Smooth muscle cell (in vitro differentiated cells): ENCODE measurements at regions not wholly inside any gene's neighbourhood (a gene's known extent, or its start where the extent isn't known, plus 50 kb on each side); places are given as distances from the start of the nearest gene placed in this dataset.

ENCODE experiments used
- DNase-seq: peaks from one replicate; lab custom pipeline; 2025; ENCODE audit not compliant: unreplicated experiment; lab: John Stamatoyannopoulos, UW
- H2AFZ ChIP-seq: fragments of 200-600 bp; sonication (generic); 2 replicates; pipeline ENCODE4 v1.6.0; 2016; ENCODE audit warnings: antibody characterized with exemption, low read depth, mild to moderate bottlenecking
- H3F3A ChIP-seq: fragments of 200-600 bp; sonication (generic); 2 replicates; pipeline ENCODE4 v1.6.0; 2017; ENCODE audit warnings: antibody characterized with exemption, low read depth
- H3K27ac ChIP-seq: fragments of 200-600 bp; sonication (generic); 2 replicates; pipeline ENCODE4 v1.5.1; 2016; ENCODE audit warnings: low read depth, mild to moderate bottlenecking
- H3K27me3 ChIP-seq: fragments of 200-600 bp; sonication (generic); 2 replicates; pipeline ENCODE4 v1.6.1; 2016; ENCODE audit warnings: low read depth, mild to moderate bottlenecking
- H3K36me3 ChIP-seq: fragments of 200-600 bp; sonication (generic); 2 replicates; pipeline ENCODE4 v1.5.1; 2016; ENCODE audit warnings: low read depth
- H3K4me1 ChIP-seq: fragments of 200-600 bp; sonication (generic); 2 replicates; pipeline ENCODE4 v1.5.1; 2016; ENCODE audit warnings: low read depth
- H3K4me2 ChIP-seq: fragments of 200-600 bp; sonication (generic); 2 replicates; pipeline ENCODE4 v1.6.0; 2016; ENCODE audit warnings: mild to moderate bottlenecking
- H3K4me3 ChIP-seq: fragments of 200-600 bp; sonication (generic); 2 replicates; pipeline ENCODE4 v1.5.1; 2016; ENCODE audit warnings: mild to moderate bottlenecking
- H3K79me2 ChIP-seq: fragments of 200-600 bp; sonication (generic); 2 replicates; pipeline ENCODE4 v1.6.0; 2016; ENCODE audit warnings: low read depth, mild to moderate bottlenecking
- H3K9ac ChIP-seq: fragments of 200-600 bp; sonication (generic); 2 replicates; pipeline ENCODE4 v1.6.0; 2016; ENCODE audit warnings: low read depth
- H3K9me3 ChIP-seq: fragments of 200-600 bp; sonication (generic); replicated peaks from 2 replicates; pipeline ENCODE4 v1.5.1; 2016; ENCODE audit warnings: low read depth
- H4K20me1 ChIP-seq: fragments of 200-600 bp; sonication (generic); 2 replicates; pipeline ENCODE4 v1.6.0; 2016; ENCODE audit warnings: low read depth
- CTCF ChIP-seq: fragments of 200-600 bp; sonication (generic); IDR thresholded peaks from 2 replicates; pipeline ENCODE4 v1.5.1; 2017; ENCODE audit warnings: borderline replicate concordance, mild to moderate bottlenecking, antibody characterized with exemption; ENCODE audit not compliant: insufficient read depth, poor library complexity, severe bottlenecking
- WGBS: methylation state at CpG from one replicate; pipeline ENCODE4 v1.1.7; 2016; ENCODE audit warnings: low lambda C conversion rate; 5-methylcytosine and 5-hydroxymethylcytosine counted together

GRCh38 chr1:115412733-115413132 is 74.7 kb upstream of the NGF start:
- Histone ChIP-seq H3F3A (peaks cover 20% of the 10 kb centered on the region), H3K4me1 (peaks cover 7% of the 10 kb centered on the region), H3K79me2 (no peaks in the 10 kb centered on the region), H3K27ac (no peak overlapping the region), H3K27me3 (no peaks in the 10 kb centered on the region), H3K36me3 (no peaks in the 10 kb centered on the region), H3K4me2 (no peak overlapping the region), H3K9me3 (no peaks in the 10 kb centered on the region), H3K4me3 (no peak overlapping the region), H4K20me1 (no peaks in the 10 kb centered on the region), H2AFZ (no peak overlapping the region), H3K9ac (no peak overlapping the region)
- 92% methylated on average over 1 of the region's 1 CpG for WGBS
- no peak for TF ChIP-seq CTCF
- no peak for DNase-seq

GRCh38 chr1:115412286-115412685 is 74.2 kb upstream of the NGF start:
- Histone ChIP-seq H3K36me3 (no peaks in the 10 kb centered on the region), H3K9me3 (no peaks in the 10 kb centered on the region), H3F3A (peaks cover 20% of the 10 kb centered on the region), H3K4me3 (no peak overlapping the region), H3K9ac (no peak overlapping the region), H3K4me1 (peaks cover 7% of the 10 kb centered on the region), H3K27ac (no peak overlapping the region), H3K79me2 (no peaks in the 10 kb centered on the region), H4K20me1 (no peaks in the 10 kb centered on the region), H3K27me3 (no peaks in the 10 kb centered on the region), H3K4me2 (peak overlapping the region; percentile 24), H2AFZ (no peak overlapping the region)
- DNase-seq: no peak
- no peak for TF ChIP-seq CTCF

GRCh38 chr1:115411371-115412063 is 73.5 kb upstream of the NGF start:
- H3K79me2 ChIP-seq: no peaks in the 10 kb centered on the region
- no peak for DNase-seq
- H3K9ac ChIP-seq: no peak overlapping the region
- H4K20me1 ChIP-seq: no peaks in the 10 kb centered on the region
- no peaks in the 10 kb centered on the region for H3K9me3 ChIP-seq
- H3K4me2 ChIP-seq: peak overlapping the region; percentile 24
- H3K4me3 ChIP-seq: no peak overlapping the region
- TF ChIP-seq CTCF: no peak
- H3K27me3 ChIP-seq: no peaks in the 10 kb centered on the region
- peak overlapping the region; percentile 39 for H3K27ac ChIP-seq
- no peak overlapping the region for H2AFZ ChIP-seq
- WGBS: 16% methylated on average over 1 of the region's 1 CpG
- H3K36me3 ChIP-seq: no peaks in the 10 kb centered on the region
- peaks cover 20% of the 10 kb centered on the region for H3F3A ChIP-seq
- H3K4me1 ChIP-seq: peaks cover 7% of the 10 kb centered on the region
